IMR-90 (cell line): ENCODE measurements at regions not wholly inside any gene's neighbourhood (a gene's known extent, or its start where the extent isn't known, plus 50 kb on each side); places are given as distances from the start of the nearest gene placed in this dataset.

Experiments used
- ATAC-seq: fragments of 200-7000 bp; cut with Tn5 transposase; 2 replicates; pipeline ENCODE4 v1.9.1; 2020; ENCODE audit warnings: low read depth, mild to moderate bottlenecking, moderate library complexity
- BruUV-seq: library from RNA; stranded (reverse); fragments of 400-500 nt; replicated peaks from 2 replicates; lab custom pipeline; 2021; lab: Mats Ljungman, UMichigan
- CTCF ChIA-PET: fragments of 300-600 bp; formaldehyde crosslinking; extraction: SDS; loops from one replicate; lab custom pipeline; 2021; ENCODE audit warnings: antibody characterized with exemption; lab: Yijun Ruan, JAX
- POLR2A ChIA-PET: fragments of 300-600 bp; sonication (Branson Sonifier 250); formaldehyde crosslinking; loops from one replicate; lab custom pipeline; 2022; ENCODE audit warnings: antibody characterized with exemption; ENCODE audit not compliant: unreplicated experiment; lab: Charles Lee
- DNase-seq: peaks from one replicate; pipeline ENCODE4 v3.0.0; 2013
- H2AFZ ChIP-seq: replicated peaks from 2 replicates; pipeline ENCODE3; 2013; ENCODE audit warnings: low read length, mild to moderate bottlenecking; ENCODE audit not compliant: poor library complexity
- H2AK5ac ChIP-seq: 2 replicates; pipeline ENCODE4 v1.6.1; 2013; ENCODE audit warnings: low read depth, low read length, inconsistent platforms
- H2AK9ac ChIP-seq: replicated peaks from 2 replicates; pipeline ENCODE3; 2013; ENCODE audit warnings: mild to moderate bottlenecking, low read depth, low read length, moderate library complexity; ENCODE audit not compliant: poor library complexity
- H2BK120ac ChIP-seq: 2 replicates; pipeline ENCODE4 v1.6.1; 2013; ENCODE audit warnings: low read depth, low read length, inconsistent platforms
- H2BK15ac ChIP-seq: 3 replicates; pipeline ENCODE4 v1.6.1; 2013; ENCODE audit warnings: low read depth, low read length, inconsistent platforms
- H2BK20ac ChIP-seq: 2 replicates; pipeline ENCODE4 v1.6.1; 2013; ENCODE audit warnings: low read depth, mild to moderate bottlenecking, inconsistent platforms, low read length, moderate library complexity
- H2BK5ac ChIP-seq: 2 replicates; pipeline ENCODE4 v1.6.1; 2013; ENCODE audit warnings: mild to moderate bottlenecking, low read depth, low read length, inconsistent platforms; ENCODE audit not compliant: poor library complexity, severe bottlenecking
- H3K14ac ChIP-seq: replicated peaks from 2 replicates; pipeline ENCODE4 v1.6.1; 2013; ENCODE audit warnings: low read depth, low read length, inconsistent platforms
- H3K18ac ChIP-seq: 2 replicates; pipeline ENCODE4 v1.6.1; 2013; ENCODE audit warnings: low read depth, low read length, control low read depth
- H3K23ac ChIP-seq: 2 replicates; pipeline ENCODE4 v1.6.1; 2013; ENCODE audit warnings: low read depth, low read length, inconsistent platforms
- H3K27ac ChIP-seq: 2 replicates; pipeline ENCODE4 v1.5.1; 2013; ENCODE audit warnings: mild to moderate bottlenecking, control low read depth, low read length; ENCODE audit not compliant: insufficient read depth
- H3K27me3 ChIP-seq: 2 replicates; pipeline ENCODE4 v1.6.1; 2013; ENCODE audit warnings: low read length; ENCODE audit not compliant: control insufficient read depth, insufficient read depth
- H3K36me3 ChIP-seq: 2 replicates; pipeline ENCODE4 v1.6.1; 2013; ENCODE audit warnings: low read length, mixed read lengths; ENCODE audit not compliant: control insufficient read depth, insufficient read depth
- H3K4ac ChIP-seq: 2 replicates; pipeline ENCODE4 v1.6.1; 2013; ENCODE audit warnings: low read depth, low read length, inconsistent platforms
- H3K4me1 ChIP-seq: 2 replicates; pipeline ENCODE4 v1.6.1; 2013; ENCODE audit warnings: low read length, mixed read lengths; ENCODE audit not compliant: control insufficient read depth, insufficient read depth
- H3K4me2 ChIP-seq: 2 replicates; pipeline ENCODE4 v1.6.1; 2013; ENCODE audit warnings: low read depth, mild to moderate bottlenecking, control low read depth, low read length, moderate library complexity
- H3K4me3 ChIP-seq: 2 replicates; pipeline ENCODE4 v1.5.1; 2013; ENCODE audit warnings: low read depth, mild to moderate bottlenecking, control low read depth, low read length, moderate library complexity; ENCODE audit not compliant: insufficient read depth
- H3K56ac ChIP-seq: 2 replicates; pipeline ENCODE4 v1.6.1; 2013; ENCODE audit warnings: low read length, inconsistent platforms; ENCODE audit not compliant: insufficient read depth; ENCODE audit errors: extremely low read depth
- H3K79me1 ChIP-seq, 2 experiments: 2 replicates each; pipeline ENCODE4 v1.6.1; 2013; ENCODE audit warnings: low read length in 2 of 2, inconsistent platforms in 1 of 2, low read depth in 1 of 2
- H3K9ac ChIP-seq: 2 replicates; pipeline ENCODE4 v1.6.1; 2013; ENCODE audit warnings: low read depth, low read length, control low read depth
- H3K9me1 ChIP-seq: 2 replicates; pipeline ENCODE4 v1.6.1; 2013; ENCODE audit warnings: low read length, inconsistent platforms; ENCODE audit not compliant: insufficient read depth
- H3K9me3 ChIP-seq: 2 replicates; pipeline ENCODE4 v1.6.1; 2013; ENCODE audit warnings: low read length; ENCODE audit not compliant: control insufficient read depth, insufficient read depth
- H4K20me1 ChIP-seq: 2 replicates; pipeline ENCODE4 v1.6.1; 2013; ENCODE audit warnings: low read length, inconsistent platforms; ENCODE audit not compliant: insufficient read depth
- H4K5ac ChIP-seq: 2 replicates; pipeline ENCODE4 v1.6.1; 2013; ENCODE audit warnings: mild to moderate bottlenecking, low read depth, low read length, control low read depth
- H4K8ac ChIP-seq, 2 experiments: 2 replicates each; pipeline ENCODE4 v1.6.1; 2013; ENCODE audit warnings: low read depth in 2 of 2, low read length in 2 of 2, control low read depth in 1 of 2, inconsistent platforms in 1 of 2
- H4K91ac ChIP-seq: 2 replicates; pipeline ENCODE4 v1.6.1; 2013; ENCODE audit warnings: low read depth, low read length, inconsistent platforms; ENCODE audit not compliant: insufficient read depth
- CHD1 ChIP-seq: IDR thresholded peaks from 2 replicates; pipeline ENCODE4 v1.6.1; 2012; ENCODE audit warnings: low read depth, low read length, improper control_type of control experiment
- MAFK ChIP-seq: IDR thresholded peaks from 2 replicates; pipeline ENCODE4 v1.6.1; 2012; ENCODE audit warnings: low read depth, low read length, improper control_type of control experiment
- SMC3 ChIP-seq: fragments of 150-350 bp; IDR thresholded peaks from 2 replicates; pipeline ENCODE4 v1.6.1; 2016; ENCODE audit warnings: low read depth, mild to moderate bottlenecking, antibody characterized with exemption, low read length, moderate library complexity
- WGBS, 2 experiments: methylation state at CpG; one replicate each; pipeline versions ENCODE4 v1.1.5 to v1.1.7; 2013; ENCODE audit warnings: missing lambda C conversion rate in 2 of 2; ENCODE audit not compliant: insufficient read length in 1 of 2; ENCODE audit errors: extremely low coverage in 2 of 2; 5-methylcytosine and 5-hydroxymethylcytosine counted together
- dilution Hi-C: fragments of 300-500 bp; cut with HindIII; formaldehyde crosslinking; loops from one replicate; pipeline ENCODE4 v1.14.3; 2018; ENCODE audit warnings: low sequenced_read_pairs; ENCODE audit not compliant: unreplicated experiment
- in situ Hi-C: fragments of 300-500 bp; cut with MboI; formaldehyde crosslinking; loops from 3 replicates; pipeline ENCODE4 v1.14.3; 2019; ENCODE audit warnings: low sequenced_read_pairs, inconsistent platforms, mixed read lengths
- intact Hi-C: fragments of 100-400 bp; cut with micrococcal nuclease; formaldehyde crosslinking; loops from 2 replicates; pipeline ENCODE4 v1.10.0; 2022
- TF ChIP-seq, protein P1 (sequence below): fragments of 150-350 bp; IDR thresholded peaks from 2 replicates; pipeline ENCODE4 v1.6.1; 2016; ENCODE audit warnings: low read depth, mild to moderate bottlenecking, low read length, moderate library complexity, borderline replicate concordance
- TF ChIP-seq, protein P2 (sequence below): conservative IDR thresholded peaks from 2 replicates; pipeline ENCODE4 v1.5.1; 2012; ENCODE audit warnings: mild to moderate bottlenecking, low read depth, low read length, improper control_type of control experiment

DNA sequence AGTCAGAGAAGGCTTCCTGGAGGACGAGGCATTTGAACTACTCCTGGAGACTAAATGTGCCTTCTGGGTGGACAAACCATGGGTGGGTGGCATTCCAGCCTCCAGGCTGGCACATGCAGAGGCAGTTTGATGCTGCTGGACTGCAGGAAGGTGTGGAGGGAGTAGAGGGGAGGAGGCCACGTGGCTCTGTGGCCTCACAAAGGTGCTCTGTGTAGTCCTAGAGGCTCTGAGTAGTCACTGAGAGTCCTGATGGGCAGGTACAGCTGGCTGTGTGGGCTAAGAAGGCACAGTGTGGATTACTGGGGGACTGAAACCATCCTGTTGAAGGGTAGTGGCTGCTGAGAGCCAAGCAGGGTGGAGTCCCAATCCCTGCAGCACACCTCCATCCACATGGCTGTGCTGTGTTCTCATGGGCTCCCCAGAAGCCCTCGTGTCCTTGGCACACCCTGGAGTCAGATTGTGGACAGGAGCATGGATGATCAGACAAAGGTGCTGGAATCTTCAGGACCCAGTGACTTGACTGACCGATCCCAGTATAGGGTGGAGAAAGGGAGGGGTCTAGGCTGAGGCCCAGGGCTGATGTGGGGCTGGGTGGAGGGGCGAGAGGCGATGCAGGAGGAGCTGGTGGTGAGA, 87.4 kb upstream of the HS6ST1 start:
- no peak for DNase-seq
- Histone ChIP-seq H3K4me2 (no peak overlapping the region), H3K14ac (no peak overlapping the region; the same call in 1 of the 2 replicates), H3K27ac (no peak overlapping the region), H3K4me3 (no peak overlapping the region), H3K4me1 (peaks cover 10% of the 10 kb centered on the region), H3K9me1 (peaks cover 16% of the 10 kb centered on the region; the same call in 1 of the 2 replicates), H3K36me3 (no peaks in the 10 kb centered on the region), H3K4ac (peak overlapping the region; percentile 53), H2BK15ac (peak overlapping the region; percentile 40; the same call in 1 of the 3 replicates), H4K5ac (no peak overlapping the region), H2BK20ac (no peak overlapping the region), H3K27me3 (no peaks in the 10 kb centered on the region), H2AFZ (peak overlapping the region; percentile 65), H3K79me1 (no peaks in the 10 kb centered on the region), H3K18ac (no peak overlapping the region), H2BK120ac (no peak overlapping the region; the same call in 1 of the 2 replicates), H3K56ac (no peak overlapping the region), H3K9me3 (no peaks in the 10 kb centered on the region), H4K91ac (peak overlapping the region; percentile 14; the same call in 1 of the 2 replicates), H3K9ac (no peak overlapping the region), H4K8ac (peak overlapping the region in 1 of 2 experiments; percentile 20; a peak in 1 of 4 replicates), H2AK9ac (peak overlapping the region; percentile 23), H2BK5ac (no peak overlapping the region), H3K23ac (no peak overlapping the region), H2AK5ac (0 out of 2 replicates have a peak overlapping the region, but pooled peaks have one; percentile 51), H4K20me1 (no peaks in the 10 kb centered on the region)
- ChIA-PET CTCF (no interaction called here), POLR2A (no interaction called here)
- BruUV-seq: no TSS peak
- WGBS, 2 experiments: 87% methylated on average over 2 of the region's 6 CpGs; no CpG with 5 or more reads in 1 of the 2 experiments
- in situ Hi-C loops (no loop called here), dilution Hi-C loops (no loop called here), intact Hi-C loops (no loop called here)
- no peak for ATAC-seq
- TF ChIP-seq MAFK (no peak), SMC3 (no peak), CHD1 (no peak)
- TF ChIP-seq, protein P1, sequence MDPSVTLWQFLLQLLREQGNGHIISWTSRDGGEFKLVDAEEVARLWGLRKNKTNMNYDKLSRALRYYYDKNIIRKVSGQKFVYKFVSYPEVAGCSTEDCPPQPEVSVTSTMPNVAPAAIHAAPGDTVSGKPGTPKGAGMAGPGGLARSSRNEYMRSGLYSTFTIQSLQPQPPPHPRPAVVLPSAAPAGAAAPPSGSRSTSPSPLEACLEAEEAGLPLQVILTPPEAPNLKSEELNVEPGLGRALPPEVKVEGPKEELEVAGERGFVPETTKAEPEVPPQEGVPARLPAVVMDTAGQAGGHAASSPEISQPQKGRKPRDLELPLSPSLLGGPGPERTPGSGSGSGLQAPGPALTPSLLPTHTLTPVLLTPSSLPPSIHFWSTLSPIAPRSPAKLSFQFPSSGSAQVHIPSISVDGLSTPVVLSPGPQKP: no peak
- TF ChIP-seq, protein P2, sequence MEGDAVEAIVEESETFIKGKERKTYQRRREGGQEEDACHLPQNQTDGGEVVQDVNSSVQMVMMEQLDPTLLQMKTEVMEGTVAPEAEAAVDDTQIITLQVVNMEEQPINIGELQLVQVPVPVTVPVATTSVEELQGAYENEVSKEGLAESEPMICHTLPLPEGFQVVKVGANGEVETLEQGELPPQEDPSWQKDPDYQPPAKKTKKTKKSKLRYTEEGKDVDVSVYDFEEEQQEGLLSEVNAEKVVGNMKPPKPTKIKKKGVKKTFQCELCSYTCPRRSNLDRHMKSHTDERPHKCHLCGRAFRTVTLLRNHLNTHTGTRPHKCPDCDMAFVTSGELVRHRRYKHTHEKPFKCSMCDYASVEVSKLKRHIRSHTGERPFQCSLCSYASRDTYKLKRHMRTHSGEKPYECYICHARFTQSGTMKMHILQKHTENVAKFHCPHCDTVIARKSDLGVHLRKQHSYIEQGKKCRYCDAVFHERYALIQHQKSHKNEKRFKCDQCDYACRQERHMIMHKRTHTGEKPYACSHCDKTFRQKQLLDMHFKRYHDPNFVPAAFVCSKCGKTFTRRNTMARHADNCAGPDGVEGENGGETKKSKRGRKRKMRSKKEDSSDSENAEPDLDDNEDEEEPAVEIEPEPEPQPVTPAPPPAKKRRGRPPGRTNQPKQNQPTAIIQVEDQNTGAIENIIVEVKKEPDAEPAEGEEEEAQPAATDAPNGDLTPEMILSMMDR: no peak
